Activated CD8-positive, alpha-beta memory T cell treated with anti-CD3 and anti-CD28 coated beads for 36 hours (primary cell): ENCODE measurements at regions not wholly inside any gene's neighbourhood (a gene's known extent, or its start where the extent isn't known, plus 50 kb on each side); places are given as distances from the start of the nearest gene placed in this dataset.
"Not testable (repeated sequence)": the region's sequence is repeated elsewhere in the genome, so short reads cannot be mapped to it uniquely, and the experiment has no call there.

Experiments
- CTCF ChIA-PET: fragments of 350-600 bp; sonication (Branson Sonifier 250); formaldehyde crosslinking; loops from one replicate; lab custom pipeline; 2021; ENCODE audit warnings: antibody characterized with exemption; lab: Charles Lee
- POLR2A ChIA-PET: fragments of 350-600 bp; sonication (Branson Sonifier 250); formaldehyde crosslinking; loops from one replicate; lab custom pipeline; 2021; ENCODE audit warnings: antibody characterized with exemption; lab: Charles Lee

DNA sequence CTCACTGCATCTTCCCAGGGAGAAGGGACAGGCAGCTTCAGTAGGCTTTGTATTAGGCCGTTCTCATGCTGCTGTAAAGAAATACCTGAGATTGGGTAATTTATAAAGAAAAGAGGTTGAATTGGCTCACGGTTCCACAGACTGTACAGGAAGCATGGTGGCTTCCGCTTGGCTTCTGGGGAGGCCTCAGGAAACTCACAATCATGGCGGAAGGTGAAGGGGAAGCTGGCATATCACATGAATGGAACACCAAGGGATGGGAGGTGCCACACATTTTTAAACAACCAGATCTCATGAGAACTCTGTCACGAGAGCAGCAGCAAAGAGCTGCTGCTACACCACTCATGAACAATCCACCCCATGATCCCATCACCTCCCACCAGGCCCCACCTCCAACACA lies 182.2 kb upstream of the SFSWAP start:
- CTCF ChIA-PET = no interaction called here
- POLR2A ChIA-PET = no interaction called here

DNA sequence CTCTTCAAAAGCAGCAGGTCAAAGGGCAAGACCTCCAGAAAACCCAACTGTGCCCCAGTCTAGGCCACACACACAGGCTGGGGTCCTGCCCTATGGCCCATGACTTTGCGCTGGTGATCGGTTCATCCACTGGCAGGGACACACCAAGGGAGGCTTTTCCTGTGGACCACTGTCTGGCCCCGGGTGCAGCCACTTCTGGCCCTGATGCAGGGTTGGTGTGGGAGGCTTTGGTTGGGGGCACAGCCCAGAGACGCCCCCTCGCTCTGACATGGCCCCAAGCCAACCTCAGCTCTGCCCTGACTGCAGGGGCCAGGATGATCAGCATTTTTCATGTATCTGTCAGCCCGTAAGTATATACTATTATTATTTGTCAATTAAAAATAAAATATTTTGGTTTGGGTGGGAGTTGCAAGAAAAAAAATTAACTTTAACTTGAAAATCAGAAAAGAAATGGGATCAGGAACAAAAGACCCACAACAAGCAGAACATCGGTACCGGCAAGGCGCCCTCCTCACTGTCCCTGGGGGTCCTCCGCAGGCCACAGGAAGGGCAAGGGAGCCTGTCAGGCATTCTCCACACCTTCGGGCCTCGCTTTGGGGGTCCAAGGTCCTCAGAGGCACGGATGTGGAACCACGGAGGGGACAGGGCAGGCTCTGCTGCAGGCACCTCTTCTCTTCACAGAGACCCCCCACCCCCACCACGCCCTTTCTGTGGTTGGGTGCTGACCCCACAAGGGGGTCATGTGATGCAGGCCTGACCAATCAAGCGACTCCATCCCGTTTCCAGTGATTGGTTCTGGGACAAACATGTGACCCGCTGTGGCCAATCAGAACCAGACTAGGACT lies 181.5 kb upstream of the SFSWAP start:
- ChIA-PET POLR2A (no interaction called here), CTCF (no interaction called here)

DNA sequence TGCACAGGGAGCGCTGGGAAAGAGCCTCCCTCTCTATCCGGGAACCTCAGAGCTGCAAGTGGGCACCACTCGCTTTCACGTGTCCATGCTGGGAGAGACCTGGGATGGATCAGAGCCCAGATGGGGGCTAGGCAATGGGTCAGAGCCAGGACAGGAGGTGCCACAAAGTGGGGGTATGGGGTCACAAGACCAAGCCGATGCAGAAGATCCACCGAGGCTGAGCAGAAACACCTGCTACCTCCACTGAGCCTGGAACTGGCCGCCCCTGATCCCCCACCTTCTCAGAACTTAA lies 180.9 kb upstream of the SFSWAP start:
- CTCF ChIA-PET = no interaction called here
- POLR2A ChIA-PET = no interaction called here

DNA sequence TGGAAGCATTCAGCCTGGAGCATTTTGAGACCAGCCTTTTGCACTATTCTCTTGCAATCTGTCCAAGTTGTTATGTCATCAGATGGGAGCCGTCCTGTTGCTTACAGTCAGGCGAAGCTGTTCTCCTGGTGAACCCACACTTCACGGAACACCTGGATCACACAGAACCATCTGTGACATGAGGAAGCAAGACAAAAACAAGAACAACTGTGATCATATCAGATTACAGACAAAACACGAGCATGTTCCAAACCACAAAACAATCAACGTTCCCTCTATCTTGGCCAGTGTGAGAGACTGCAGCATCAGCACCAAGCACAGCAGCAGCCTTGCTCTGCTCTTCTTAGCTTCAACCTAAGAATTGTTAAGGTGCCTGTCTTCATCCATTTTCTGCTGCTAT lies 180.5 kb upstream of the SFSWAP start:
- POLR2A ChIA-PET = no interaction called here
- CTCF ChIA-PET = no interaction called here

DNA sequence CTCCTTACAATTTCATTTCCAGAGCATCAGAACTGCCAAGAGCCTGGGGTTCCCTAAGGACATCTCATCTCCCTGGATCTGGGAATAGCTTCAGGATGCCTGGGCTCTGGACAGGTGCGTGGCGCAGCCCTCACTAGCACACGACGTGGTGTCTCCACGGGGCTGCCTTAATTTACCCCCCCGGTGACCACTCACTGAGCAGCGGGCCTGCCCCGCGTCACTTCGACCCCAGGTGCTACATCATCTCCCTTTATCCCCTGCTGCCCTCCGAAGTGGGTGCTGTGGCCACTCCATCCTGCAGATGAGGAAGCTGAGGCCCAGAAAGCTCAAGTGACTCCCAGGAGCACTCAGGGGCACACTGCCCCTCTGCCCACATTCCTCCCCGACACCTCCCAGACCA lies 177.8 kb upstream of the SFSWAP start:
- POLR2A ChIA-PET = no interaction called here
- CTCF ChIA-PET = no interaction called here

DNA sequence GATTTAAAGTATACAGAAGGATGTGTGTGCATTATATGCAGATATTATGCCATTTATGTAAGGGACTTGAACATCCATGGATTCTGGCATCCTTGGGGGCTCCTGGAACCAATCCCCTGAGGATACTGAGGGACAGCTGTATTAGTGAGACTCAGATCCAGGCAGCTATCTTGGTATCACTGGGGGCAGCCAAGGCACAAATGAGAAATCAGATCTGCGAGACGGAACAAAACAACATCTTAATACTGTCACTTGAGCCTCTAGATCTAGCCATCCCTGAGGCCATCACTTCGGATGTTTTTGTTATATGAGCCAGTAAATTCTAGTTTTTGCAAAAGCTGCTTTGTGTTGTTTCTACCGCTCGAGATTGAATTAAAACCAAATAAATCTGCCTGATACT lies 175.1 kb upstream of the SFSWAP start:
- ChIA-PET POLR2A (no interaction called here), CTCF (interaction anchor here (1.1 kb wide), 1 partner anchor 70 kb away, joined by 3 read pairs; no protein-coding TSS in a partner anchor)

DNA sequence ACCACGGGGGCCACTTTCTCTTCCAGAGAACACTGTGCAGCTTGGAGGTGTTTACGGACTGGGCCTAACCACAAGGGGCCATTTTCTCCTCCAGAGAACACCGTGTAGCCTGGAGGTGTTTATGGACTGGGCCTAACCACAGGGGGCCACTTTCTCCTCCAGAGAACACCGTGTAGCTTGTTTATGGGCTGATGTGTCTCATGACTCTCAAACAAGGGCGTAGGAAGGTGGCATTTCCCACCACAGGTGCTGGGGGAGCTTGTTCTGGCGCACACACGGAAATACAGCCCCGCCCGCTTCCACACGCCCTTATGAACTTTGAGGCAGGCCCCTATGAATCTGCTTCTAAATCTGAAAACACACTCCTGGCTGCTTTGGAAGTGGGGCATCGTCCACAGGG lies 174.6 kb upstream of the SFSWAP start:
- ChIA-PET CTCF (interaction anchor here (1.1 kb wide), 1 partner anchor 69 kb away, joined by 3 read pairs; no protein-coding TSS in a partner anchor), POLR2A (no interaction called here)

DNA sequence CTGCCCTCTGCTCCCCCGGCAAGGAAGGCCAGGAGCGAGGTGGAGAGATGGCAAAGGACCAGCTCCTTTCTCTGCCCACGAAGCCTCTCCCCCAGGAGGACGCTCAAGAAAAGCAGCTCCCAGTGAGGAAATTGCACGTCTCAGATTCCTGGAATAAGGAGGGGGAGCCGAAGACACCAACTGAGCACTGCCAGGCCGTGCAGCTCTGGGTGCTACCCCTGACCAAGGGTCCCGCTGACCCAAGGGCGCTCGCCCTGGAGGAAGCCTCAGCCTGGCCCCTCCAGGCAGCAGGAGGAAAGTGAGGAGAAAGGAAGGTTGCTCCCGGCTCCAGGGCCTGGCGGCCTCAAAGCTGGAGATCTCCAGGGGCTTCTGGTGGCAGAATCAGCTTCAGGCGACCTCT lies 174.1 kb upstream of the SFSWAP start:
- POLR2A ChIA-PET = no interaction called here
- CTCF ChIA-PET = interaction anchor here (1.4 kb wide), 1 partner anchor 16 kb away, joined by 3 read pairs; no protein-coding TSS in a partner anchor

DNA sequence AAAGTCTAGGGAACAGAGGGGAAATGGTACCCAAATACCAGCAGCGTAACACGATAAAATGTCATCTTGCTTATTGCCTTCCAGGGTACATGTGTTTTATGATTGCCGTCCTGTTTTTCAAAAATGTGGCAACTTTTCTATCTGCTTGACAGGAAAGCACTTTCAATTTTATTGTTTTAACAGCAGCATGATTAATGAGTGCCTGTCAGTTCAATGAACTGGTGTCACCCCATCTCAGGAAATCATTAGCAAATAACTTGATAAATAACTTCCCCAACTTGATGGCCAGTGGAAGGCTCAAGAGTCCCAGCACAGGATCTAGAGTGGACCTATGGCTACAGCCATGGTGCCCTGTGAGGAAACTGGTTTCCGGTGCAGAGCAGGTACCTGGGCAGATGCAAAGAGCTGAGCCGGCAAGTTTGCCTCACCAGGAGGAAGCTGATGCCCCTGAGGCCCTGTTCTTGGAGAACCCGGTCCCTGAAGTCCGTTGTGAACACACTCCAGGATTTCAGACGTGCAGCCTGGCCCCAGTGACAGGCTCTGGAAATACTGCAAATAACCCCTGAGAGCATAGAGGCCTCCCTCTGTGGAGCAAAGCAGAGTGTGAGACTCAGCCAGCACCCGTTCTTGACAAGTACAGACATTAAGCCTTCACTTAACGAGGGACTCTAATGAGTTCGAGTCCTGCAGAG lies 173.5 kb upstream of the SFSWAP start:
- ChIA-PET CTCF (interaction anchor here (1.4 kb wide), 1 partner anchor 15 kb away, joined by 3 read pairs; no protein-coding TSS in a partner anchor), POLR2A (no interaction called here)

DNA sequence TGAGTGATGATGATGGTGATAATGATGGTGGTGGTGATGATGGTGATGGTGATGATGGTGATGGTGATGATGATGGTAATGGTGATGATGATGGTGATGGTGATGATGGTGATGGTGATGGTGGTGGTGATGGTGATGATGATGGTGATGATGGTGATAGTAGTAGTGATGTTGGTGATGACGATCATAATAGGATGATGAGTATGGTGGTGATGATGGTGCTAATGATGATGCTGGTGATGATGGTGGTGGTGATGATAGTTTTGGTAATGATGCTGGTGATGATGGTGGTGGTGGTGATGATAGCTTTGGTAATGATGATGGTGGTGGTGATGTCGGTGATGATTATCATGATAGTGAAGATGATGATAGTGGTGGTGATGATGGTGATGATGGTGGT lies 171.5 kb upstream of the SFSWAP start:
- POLR2A ChIA-PET = no interaction called here
- CTCF ChIA-PET = no interaction called here

DNA sequence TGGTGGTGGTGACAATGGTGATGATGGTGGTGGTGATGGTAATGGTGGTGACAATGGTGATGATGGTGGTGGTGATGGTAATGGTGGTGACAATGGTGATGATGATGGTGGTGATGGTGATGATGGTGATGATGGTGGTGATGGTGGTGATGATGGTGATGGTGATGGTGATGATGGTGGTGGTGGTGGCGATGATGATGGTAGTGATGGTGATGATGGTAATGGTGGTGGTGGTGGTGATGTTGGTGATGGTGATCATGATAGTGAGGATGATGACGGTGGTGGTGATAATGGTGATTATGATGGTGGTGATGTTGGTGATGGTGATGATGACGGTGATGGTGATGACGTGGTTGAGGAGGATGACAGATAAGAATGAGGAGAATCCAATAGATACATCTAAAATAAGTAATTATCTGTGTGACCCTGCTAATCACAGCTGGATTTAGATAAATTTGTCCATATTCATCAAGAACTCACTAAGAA lies 170.7 kb upstream of the SFSWAP start:
- POLR2A ChIA-PET = no interaction called here
- CTCF ChIA-PET = no interaction called here

DNA sequence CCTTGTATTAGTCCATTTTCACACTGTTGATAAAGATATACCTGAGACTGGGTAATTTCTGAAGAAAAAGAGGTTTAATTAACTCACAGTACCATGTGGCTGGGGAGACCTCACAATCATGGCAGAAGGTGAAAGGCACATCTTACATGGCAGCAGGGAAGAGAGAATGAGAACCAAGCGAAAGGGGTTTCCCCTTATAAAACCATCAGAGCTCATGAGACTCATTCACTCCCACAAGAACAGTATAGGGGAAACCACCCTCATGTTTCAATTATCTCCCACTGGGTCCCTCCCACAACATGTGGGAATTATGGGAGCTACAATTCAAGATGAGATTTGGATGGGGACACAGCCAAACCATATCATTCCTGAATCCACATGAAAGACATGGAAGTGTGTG lies 169.4 kb upstream of the SFSWAP start:
- POLR2A ChIA-PET, CTCF ChIA-PET: not testable (repeated sequence)

DNA sequence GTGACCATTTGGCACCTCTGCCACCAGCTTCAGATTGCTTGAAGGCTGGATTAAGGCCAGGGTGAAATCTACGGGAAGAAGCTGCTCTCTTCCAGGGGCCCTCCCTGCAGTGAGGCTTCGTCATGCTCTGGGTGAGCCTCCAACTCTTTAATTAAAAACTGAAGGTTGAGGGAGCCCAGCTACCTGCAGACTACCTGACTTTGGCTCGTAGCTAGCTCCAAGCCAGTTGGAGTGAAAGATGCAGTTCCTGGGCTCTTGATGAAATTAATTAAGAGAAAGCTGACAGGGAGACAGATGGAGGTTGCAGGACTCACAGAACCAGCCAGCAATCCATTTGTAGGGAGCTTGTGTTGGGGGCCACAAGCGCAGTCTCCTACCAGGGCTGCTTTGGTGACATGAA lies 168.5 kb upstream of the SFSWAP start:
- CTCF ChIA-PET = no interaction called here
- POLR2A ChIA-PET = no interaction called here

DNA sequence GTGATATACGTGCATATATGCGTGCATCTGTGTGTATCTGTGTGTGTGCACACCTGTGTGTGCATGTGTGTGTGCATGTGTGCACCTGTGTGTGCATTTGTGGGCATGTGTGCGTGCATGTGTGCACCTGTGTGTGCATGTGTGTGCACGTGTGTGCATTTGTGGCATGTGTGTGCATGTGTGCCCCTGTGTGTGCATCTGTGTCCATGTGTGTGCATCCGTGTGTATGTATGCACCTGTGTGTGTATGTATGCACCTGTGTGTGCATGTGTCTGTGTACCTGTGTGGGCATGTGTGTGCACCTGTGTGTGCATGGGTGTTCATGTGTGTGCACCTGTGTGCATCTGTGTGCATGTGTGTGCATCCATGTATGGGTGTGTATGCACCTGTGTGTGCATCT lies 167.8 kb upstream of the SFSWAP start:
- ChIA-PET CTCF (no interaction called here), POLR2A (no interaction called here)

DNA sequence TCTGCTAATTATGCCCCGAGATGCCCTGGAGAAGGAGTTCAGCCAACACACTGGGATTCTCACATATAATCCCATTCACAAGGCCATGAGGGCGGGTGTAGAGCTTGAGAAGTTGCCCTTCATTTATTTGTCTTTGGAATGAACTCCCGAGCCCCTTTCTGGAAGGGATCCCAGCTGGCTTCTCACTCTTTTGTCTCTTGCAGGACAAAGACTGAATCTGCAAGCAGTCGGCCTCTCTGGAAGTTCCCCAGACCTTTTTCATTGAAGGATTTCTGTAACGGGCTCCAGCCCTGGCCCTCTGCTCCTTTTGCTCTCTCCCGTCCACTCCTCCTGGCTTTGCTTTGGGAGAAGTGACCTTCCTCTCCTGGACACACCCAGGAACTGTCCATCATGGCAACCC lies 163.3 kb upstream of the SFSWAP start:
- CTCF ChIA-PET = no interaction called here
- POLR2A ChIA-PET = no interaction called here

DNA sequence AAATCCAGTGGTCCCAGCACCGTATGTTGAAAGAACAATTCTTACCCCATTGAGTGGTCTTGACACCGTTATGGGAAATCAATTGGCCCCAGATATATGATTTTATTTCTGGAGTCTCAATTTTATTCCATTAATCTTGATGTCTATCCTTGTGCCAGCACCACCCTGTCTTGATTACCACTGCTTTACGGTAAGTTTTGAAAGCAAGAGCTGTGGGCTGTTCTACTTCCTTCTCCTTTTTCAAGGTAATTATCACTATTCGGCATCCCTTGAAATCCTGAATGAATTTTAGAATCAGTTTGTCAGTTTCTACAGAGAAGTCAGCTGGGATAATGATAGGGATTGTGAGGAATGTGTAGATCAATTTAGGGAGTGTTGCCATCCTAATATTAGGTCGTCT lies 160.8 kb upstream of the SFSWAP start:
- ChIA-PET CTCF (no interaction called here), POLR2A (no interaction called here)

DNA sequence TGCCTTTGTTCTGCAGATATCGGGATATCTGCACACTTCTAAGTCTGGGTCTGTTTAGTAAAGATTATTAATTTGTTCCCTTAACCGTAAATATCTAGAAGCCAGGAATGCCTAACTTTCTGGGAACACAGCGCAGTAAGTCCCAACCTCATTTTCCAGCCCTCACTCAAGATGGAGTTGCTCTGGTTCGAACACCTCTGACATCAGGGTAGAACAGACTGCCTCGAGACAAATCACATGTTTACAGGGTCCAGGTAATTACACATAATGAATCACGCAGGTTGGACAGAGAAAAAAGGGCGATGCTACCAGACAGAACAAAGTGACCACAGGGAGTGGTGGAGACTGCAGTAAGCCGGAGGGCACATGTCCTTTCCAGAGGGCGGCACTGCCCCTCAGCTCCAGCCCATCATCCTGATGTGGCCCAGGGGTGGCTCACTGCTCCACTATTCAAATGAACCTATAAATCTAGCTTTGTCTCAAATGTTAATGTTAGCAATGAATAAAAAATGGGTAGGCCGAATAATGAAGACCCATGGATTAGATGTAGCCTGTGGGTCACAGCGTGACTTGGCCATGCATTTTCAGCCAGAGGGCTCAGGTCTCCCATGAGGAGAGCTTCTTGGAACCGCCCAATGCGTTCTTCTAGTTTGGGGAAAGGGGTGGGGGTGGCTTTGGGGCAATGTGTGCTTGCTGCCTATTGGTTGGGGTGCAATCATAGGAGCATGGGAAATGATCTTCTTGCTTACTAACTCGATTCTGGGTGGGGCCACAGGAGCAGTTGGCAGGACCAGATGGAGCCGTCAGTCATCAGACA lies 159.0 kb upstream of the SFSWAP start:
- CTCF ChIA-PET = no interaction called here

DNA sequence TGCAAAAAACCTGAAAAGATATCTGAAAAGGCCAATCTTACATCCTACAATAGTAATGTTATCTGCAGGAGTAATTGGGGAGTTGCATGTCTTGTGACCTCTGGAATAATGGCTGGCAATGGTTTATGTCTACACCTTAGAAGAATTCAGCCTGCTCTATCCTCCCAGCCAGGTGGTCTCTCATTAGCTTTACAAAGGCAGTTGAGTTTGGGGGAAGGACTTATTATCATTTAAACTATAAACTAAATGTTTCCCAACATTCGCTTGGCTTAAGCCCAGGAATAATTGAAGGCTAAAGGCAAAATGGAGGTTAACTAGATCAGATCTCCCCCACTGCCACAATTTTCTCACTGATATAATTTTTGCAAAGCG lies 158.4 kb upstream of the SFSWAP start:
- ChIA-PET POLR2A (no interaction called here), CTCF (interaction anchor here (1.0 kb wide), 1 partner anchor 15 kb away, joined by 3 read pairs; no protein-coding TSS in a partner anchor)

More for the DNA sequence above, 159.0 kb upstream of the SFSWAP start:
- POLR2A ChIA-PET = no interaction called here

DNA sequence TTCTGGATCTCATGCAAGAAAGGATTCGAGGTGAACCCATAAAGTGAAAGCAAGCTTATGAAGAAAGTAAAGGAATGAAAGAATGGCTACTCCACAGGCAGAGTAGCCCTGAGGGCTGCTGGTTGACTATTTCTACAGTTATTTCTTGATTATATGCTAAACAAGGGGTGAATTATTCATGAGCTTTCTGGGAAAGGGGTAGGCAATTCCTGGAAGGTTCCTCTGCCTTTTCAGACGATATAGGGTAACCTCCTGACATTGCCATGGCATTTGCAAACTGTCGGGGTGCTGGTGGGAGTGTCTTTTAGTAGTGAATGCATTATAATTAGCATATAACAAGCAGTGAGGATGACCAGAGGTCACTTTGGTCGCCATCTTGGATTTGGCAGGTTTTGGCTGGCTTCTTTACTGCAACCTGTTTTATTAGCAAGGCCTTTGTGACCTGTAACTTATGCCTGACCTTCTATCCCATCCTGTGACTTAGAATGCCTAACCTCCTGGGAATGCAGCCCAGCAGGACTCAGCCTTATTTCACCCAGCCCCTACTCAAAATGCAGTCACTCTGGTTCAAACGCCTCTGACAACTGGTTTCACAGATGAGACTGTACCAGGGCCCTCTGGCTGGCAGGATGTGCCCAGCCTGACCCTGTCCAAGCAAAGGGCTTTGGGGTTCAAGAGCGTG lies 157.7 kb upstream of the SFSWAP start:
- CTCF ChIA-PET = interaction anchor here (1.0 kb wide), 1 partner anchor 16 kb away, joined by 3 read pairs; no protein-coding TSS in a partner anchor
- POLR2A ChIA-PET = no interaction called here
